HUES6 (cell line): ENCODE measurements at regions not wholly inside any gene's neighbourhood (a gene's known extent, or its start where the extent isn't known, plus 50 kb on each side); places are given as distances from the start of the nearest gene placed in this dataset.
"Not testable (repeated sequence)": the region's sequence is repeated elsewhere in the genome, so short reads cannot be mapped to it uniquely, and the experiment has no call there.

ENCODE experiments used
- H3K27ac ChIP-seq: 2 replicates; pipeline ENCODE4 v1.7.0; 2013; ENCODE audit warnings: low read depth, mild to moderate bottlenecking, low read length, inconsistent platforms
- H3K27me3 ChIP-seq: 2 replicates; pipeline ENCODE4 v1.6.1; 2013; ENCODE audit warnings: low read length; ENCODE audit not compliant: control insufficient read depth, insufficient read depth
- H3K36me3 ChIP-seq: 2 replicates; pipeline ENCODE4 v1.6.1; 2013; ENCODE audit warnings: low read length; ENCODE audit not compliant: control insufficient read depth, insufficient read depth
- H3K4me1 ChIP-seq: 2 replicates; pipeline ENCODE4 v1.6.1; 2013; ENCODE audit warnings: low read length; ENCODE audit not compliant: control insufficient read depth, insufficient read depth
- H3K4me3 ChIP-seq: 2 replicates; pipeline ENCODE4 v1.5.1; 2013; ENCODE audit warnings: low read depth, low read length
- H3K9ac ChIP-seq: one replicate; pipeline ENCODE4 v1.6.1; 2013; ENCODE audit warnings: mild to moderate bottlenecking, low read length
- H3K9me3 ChIP-seq: 2 replicates; pipeline ENCODE4 v1.6.1; 2013; ENCODE audit warnings: low read depth, low read length; ENCODE audit not compliant: control insufficient read depth, insufficient read depth

DNA sequence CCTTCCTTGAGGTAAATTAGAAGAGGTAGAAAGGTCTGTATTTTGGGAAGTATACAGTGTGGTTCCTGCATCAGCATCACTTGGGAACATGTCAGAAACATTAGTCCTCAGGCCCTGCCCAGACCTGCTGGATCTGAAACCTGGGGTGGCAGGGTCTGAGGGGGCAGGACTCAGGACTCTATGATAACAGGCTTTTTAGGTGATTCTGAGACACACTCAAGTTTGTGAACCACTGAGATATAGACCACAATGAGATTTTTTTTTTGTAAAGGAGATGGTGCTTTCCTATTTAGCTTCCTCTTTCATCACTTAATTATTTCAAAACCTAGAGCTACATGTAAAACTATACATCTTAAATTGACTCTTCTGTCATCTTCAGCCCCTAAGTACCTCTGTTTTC is 262.7 kb upstream of the SPOPL start:
- H3K4me1 ChIP-seq = peaks cover 10% of the 10 kb centered on the region; the same call in 1 of the 2 replicates
- H3K27me3 ChIP-seq = no peaks in the 10 kb centered on the region
- no peaks in the 10 kb centered on the region for H3K36me3 ChIP-seq

DNA sequence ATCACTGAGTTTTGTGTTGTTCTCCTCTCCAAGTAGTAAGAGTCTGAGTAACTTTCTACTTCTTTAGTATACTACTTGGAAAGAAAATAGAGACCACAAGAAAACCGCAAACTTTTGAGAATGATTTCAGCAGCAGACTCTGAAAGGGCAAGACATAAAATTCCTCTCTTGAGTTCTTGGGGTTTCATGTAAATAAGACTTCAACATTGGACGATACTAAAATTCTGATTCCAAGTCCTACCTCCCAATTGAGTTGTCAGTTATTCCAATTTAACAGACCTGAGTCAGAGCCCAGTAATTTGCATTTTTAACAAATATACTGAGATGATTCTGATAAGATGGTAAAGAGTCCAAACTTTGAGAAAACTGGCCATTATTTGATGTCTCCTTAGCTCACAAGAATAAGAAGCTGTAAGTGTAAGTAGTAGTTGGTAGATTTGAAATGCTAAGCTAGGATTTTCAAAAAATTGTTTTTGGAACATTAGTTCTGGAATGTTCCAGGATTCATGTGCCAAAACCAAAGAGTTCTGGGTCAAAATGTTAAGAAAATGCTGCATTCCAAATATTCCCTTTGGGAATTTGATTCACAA is 261.6 kb upstream of the SPOPL start:
- Histone ChIP-seq H3K36me3 (no peaks in the 10 kb centered on the region), H3K27ac (no peak overlapping the region), H3K4me3 (no peak overlapping the region), H3K4me1 (peaks cover 7% of the 10 kb centered on the region; the same call in 1 of the 2 replicates), H3K27me3 (no peaks in the 10 kb centered on the region), H3K9me3 (no peaks in the 10 kb centered on the region), H3K9ac (no peak overlapping the region)

More for the DNA sequence above, 262.7 kb upstream of the SPOPL start:
- no peak overlapping the region for H3K4me3 ChIP-seq
- H3K9ac ChIP-seq = no peak overlapping the region
- no peak overlapping the region for H3K27ac ChIP-seq
- H3K9me3 ChIP-seq = no peaks in the 10 kb centered on the region

DNA sequence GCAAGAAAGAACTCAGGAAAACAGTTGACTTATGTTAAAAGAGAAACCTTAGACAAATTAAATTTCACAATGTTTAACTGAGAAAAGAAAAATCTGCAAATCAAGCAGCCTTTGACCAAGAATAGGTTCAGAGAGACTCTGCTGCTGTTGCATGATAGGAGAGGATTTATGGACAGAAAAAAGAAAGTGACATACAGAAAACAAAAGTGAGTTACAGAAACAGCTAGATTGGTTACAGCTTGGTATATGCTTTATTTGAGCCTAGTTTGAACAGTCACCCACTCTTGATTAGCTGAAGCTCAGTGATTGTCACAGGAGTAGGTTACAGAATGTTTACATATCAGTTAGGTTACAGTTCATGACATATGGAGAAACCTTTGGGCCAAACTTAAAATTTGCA is 258.2 kb upstream of the SPOPL start:
- H3K27me3 ChIP-seq = no peaks in the 10 kb centered on the region
- H3K9ac ChIP-seq = no peak overlapping the region
- no peaks in the 10 kb centered on the region for H3K36me3 ChIP-seq
- no peak overlapping the region for H3K4me3 ChIP-seq
- no peaks in the 10 kb centered on the region for H3K4me1 ChIP-seq
- H3K9me3 ChIP-seq = no peaks in the 10 kb centered on the region
- no peak overlapping the region for H3K27ac ChIP-seq

DNA sequence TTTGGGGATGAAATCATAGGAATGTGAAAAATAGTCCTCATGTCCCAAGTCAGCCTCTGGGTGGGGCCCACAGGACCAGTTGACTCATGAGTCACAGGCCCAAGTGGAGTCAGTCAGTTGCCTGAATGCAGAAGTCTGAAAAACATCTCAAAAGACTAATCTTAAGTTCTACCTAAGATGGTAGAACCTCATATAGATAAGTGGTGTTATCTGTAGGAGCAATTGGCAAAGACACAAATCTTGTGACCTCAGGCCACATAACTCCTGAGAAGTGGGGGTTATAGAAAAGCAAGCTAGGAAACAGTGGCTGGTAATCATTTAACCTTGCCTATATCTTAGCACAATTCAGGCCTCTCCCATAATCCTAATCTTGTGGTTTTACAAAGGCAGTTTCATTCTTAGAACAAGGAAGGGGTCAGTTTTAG is 257.1 kb upstream of the SPOPL start:
- no peak overlapping the region for H3K27ac ChIP-seq
- no peaks in the 10 kb centered on the region for H3K27me3 ChIP-seq
- no peaks in the 10 kb centered on the region for H3K36me3 ChIP-seq
- H3K4me3 ChIP-seq = no peak overlapping the region
- no peaks in the 10 kb centered on the region for H3K4me1 ChIP-seq
- H3K9ac ChIP-seq = no peak overlapping the region
- no peaks in the 10 kb centered on the region for H3K9me3 ChIP-seq

DNA sequence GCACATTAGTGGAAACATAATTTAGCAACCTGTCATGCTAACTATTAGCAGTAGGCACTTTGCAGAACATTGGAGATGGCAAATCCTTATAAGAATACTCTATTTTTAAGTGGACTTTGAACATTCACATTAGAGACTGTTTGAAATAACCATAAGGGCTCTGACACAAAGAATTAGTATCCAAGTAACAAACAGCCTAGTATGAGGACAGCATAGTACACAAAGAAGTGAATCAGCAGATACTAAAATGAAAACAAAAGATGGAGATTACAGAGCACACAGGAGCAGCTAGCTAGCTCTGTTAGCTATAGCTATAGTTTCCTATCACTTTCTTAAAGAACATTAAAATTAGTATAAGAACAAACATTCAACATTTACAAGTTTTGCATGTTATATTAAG is 256.3 kb upstream of the SPOPL start:
- H3K9ac ChIP-seq = no peak overlapping the region
- H3K4me3 ChIP-seq = no peak overlapping the region
- no peak overlapping the region for H3K27ac ChIP-seq
- no peaks in the 10 kb centered on the region for H3K9me3 ChIP-seq
- H3K4me1 ChIP-seq = peaks cover 5% of the 10 kb centered on the region
- H3K27me3 ChIP-seq = no peaks in the 10 kb centered on the region
- no peaks in the 10 kb centered on the region for H3K36me3 ChIP-seq

DNA sequence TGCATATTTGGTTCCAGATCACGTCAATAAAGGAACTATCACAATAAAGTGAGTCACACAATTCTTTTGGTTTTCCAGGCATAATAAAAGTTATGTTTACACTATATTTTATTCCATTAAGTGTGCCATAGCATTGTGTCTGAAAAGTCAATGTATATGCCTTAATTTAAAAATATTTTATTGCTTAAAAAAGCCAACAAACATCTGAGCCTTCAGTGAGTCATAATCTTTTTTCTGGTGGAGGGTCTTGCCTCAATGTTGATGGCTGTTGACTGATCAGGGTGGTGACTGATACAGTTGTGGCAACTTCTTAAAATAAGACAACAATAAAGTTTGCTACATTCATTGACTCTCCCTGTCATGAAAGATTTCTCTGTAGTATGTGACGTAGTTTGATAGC is 254.3 kb upstream of the SPOPL start:
- Histone ChIP-seq H3K4me1 (peaks cover 6% of the 10 kb centered on the region), H3K36me3 (no peaks in the 10 kb centered on the region), H3K4me3 (no peak overlapping the region), H3K27me3 (no peaks in the 10 kb centered on the region), H3K9ac (no peak overlapping the region), H3K9me3 (no peaks in the 10 kb centered on the region), H3K27ac (no peak overlapping the region)

DNA sequence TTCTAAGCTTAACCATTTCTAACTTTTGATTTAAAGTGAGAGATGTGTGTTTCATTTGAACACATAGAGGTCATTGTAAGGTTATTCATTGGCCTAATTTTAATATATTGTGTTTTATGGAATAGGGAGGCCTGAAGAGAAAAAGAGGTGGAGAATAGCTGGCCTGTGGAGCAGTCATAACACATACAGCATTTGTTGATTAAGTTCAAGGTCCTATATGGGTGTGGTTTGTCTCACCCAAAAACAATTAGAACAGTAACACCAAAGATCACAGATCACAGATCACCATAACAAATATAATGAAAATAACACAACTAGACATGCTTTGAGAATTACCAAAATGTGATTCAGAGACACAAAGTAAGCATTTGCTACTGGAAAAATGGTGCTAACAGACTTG is 252.4 kb upstream of the SPOPL start:
- Histone ChIP-seq H3K27me3 (no peaks in the 10 kb centered on the region), H3K9me3 (no peaks in the 10 kb centered on the region), H3K9ac (no peak overlapping the region), H3K4me1 (peaks cover 6% of the 10 kb centered on the region), H3K4me3 (no peak overlapping the region), H3K27ac (no peak overlapping the region), H3K36me3 (no peaks in the 10 kb centered on the region)

DNA sequence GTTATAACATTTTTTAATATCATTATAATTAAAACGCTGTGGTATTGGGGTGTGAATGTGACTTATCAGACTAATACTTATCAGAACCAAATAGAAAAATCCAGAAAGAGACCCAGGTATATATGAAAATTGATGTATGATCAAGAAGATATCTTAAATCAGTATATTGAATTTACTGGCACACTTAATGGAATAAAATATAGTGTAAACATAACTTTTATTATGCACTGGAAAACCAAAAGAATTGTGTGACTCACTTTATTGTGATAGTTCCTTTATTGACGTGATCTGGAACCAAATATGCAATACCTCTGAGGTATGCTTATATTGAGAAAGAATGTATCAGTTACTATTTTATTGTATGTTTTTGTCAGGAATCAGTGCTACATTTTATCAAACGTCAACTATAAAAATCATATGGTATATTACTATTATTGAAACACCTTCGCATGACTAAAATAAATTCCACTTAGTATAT is 250.7 kb upstream of the SPOPL start:
- H3K4me1 ChIP-seq, H3K4me3 ChIP-seq, H3K27ac ChIP-seq, H3K27me3 ChIP-seq, H3K9ac ChIP-seq, H3K9me3 ChIP-seq, H3K36me3 ChIP-seq: not testable (repeated sequence)

DNA sequence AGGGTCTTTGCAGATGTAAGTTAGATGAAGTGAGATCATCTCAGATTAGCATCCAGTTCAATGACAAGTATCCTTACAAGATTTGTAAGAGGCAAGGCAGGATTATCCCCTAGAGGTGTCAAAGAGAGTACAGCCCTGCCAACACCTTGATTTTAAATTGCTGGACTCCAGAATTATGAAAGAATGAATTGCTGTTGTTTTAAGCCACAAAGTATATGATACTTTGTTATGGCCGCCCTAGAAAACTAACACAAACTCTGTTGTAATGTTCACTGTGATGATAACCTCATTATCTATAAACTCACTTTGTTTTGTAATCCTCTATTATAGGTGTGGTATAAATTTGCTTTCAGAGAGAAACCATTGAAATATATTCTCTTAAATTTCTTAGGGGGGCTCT is 249.0 kb upstream of the SPOPL start:
- Histone ChIP-seq H3K4me3 (no peak overlapping the region), H3K27ac (no peak overlapping the region), H3K27me3 (no peaks in the 10 kb centered on the region), H3K36me3 (no peaks in the 10 kb centered on the region), H3K9me3 (0 out of 2 replicates have a peak, but pooled peaks cover 2% of the 10 kb centered on the region), H3K4me1 (peaks cover 6% of the 10 kb centered on the region), H3K9ac (no peak overlapping the region)

DNA sequence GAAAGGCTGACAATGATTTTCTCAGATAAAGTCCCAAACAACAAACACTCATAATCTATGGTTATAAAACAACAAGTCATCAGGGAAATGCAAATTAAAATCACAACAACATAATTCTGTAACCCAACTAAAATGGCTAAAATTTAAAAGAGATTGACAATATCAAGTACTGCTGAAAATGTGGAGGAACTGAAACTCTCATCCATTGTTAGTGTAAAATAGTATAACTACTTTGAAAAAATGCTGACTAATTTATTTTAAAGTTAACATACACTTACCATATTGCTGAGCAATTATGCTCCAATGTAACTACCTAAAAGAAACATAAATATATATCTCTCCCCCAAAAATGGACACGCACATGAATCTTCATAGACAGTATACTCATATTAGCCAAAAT is 245.9 kb upstream of the SPOPL start:
- Histone ChIP-seq H3K9me3 (0 out of 2 replicates have a peak, but pooled peaks cover 2% of the 10 kb centered on the region), H3K9ac (no peak overlapping the region), H3K4me3 (no peak overlapping the region), H3K36me3 (no peaks in the 10 kb centered on the region), H3K27ac (no peak overlapping the region), H3K4me1 (no peaks in the 10 kb centered on the region), H3K27me3 (no peaks in the 10 kb centered on the region)

DNA sequence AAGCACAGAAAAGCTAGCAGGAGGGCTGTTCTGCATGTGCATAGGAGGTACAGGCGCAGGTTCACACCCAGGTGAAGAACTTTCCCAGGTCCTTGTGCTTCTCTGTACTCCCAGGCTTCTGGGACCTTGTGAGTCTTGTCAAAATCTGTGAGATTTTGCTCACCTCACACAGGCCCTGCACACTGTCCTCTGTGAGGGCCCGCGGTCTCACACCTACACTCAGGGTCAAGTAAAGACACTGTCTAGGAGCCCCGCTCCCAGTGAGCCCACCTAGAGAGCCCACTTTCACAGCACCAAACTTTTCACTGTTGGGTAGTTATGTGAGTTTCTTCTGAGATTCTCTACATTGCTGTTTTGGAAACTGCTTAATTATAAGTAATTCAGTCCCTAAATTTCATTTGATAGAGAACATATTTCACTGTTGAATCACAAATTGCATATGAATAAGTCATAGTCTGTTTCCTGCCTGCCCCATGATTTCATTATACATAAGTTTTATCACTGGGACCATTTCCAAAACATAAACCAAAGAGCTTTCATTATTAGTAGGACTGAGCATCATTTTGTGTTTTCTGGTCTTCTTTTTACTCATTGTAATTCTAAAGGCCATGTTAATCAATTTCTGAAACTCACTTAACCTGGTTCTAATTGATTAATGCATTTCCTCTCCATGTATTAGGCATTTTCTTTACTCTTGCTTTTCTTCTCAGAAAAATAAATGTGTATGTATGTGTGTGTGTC is 234.2 kb upstream of the SPOPL start:
- H3K27ac ChIP-seq = no peak overlapping the region
- H3K4me3 ChIP-seq = no peak overlapping the region
- H3K4me1 ChIP-seq = peaks cover 23% of the 10 kb centered on the region; the same call in 1 of the 2 replicates
- no peaks in the 10 kb centered on the region for H3K27me3 ChIP-seq
- H3K9me3 ChIP-seq = peaks cover 10% of the 10 kb centered on the region
- no peaks in the 10 kb centered on the region for H3K36me3 ChIP-seq
- H3K9ac ChIP-seq = no peak overlapping the region
